PC-9 (cell line): ENCODE measurements at regions not wholly inside any gene's neighbourhood (a gene's known extent, or its start where the extent isn't known, plus 50 kb on each side); places are given as distances from the start of the nearest gene placed in this dataset.

Source experiments
- EZH2 ChIP-seq: fragments of 200-600 bp; sonication (generic); IDR thresholded peaks from 2 replicates; pipeline ENCODE4 v1.8.0; 2017; ENCODE audit warnings: antibody characterized with exemption, low read depth
- TF ChIP-seq, protein P1 (sequence below): fragments of 200-600 bp; sonication (generic); conservative IDR thresholded peaks from 2 replicates; pipeline ENCODE4 v1.6.1; 2017; ENCODE audit warnings: mixed run types, antibody characterized with exemption, mild to moderate bottlenecking, moderate library complexity

- TF ChIP-seq, protein P1, sequence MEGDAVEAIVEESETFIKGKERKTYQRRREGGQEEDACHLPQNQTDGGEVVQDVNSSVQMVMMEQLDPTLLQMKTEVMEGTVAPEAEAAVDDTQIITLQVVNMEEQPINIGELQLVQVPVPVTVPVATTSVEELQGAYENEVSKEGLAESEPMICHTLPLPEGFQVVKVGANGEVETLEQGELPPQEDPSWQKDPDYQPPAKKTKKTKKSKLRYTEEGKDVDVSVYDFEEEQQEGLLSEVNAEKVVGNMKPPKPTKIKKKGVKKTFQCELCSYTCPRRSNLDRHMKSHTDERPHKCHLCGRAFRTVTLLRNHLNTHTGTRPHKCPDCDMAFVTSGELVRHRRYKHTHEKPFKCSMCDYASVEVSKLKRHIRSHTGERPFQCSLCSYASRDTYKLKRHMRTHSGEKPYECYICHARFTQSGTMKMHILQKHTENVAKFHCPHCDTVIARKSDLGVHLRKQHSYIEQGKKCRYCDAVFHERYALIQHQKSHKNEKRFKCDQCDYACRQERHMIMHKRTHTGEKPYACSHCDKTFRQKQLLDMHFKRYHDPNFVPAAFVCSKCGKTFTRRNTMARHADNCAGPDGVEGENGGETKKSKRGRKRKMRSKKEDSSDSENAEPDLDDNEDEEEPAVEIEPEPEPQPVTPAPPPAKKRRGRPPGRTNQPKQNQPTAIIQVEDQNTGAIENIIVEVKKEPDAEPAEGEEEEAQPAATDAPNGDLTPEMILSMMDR = no peak
- no peak for TF ChIP-seq EZH2
Observed at GRCh38 chr3:67245545-67245944, 247.4 kb downstream of the KBTBD8 start.
